HG03457 (cell line): ENCODE measurements at regions not wholly inside any gene's neighbourhood (a gene's known extent, or its start where the extent isn't known, plus 50 kb on each side); places are given as distances from the start of the nearest gene placed in this dataset.

Experiments
- ATAC-seq: cut with Tn5 transposase; IDR thresholded peaks from one replicate; pipeline ENCODE4 v1.9.1; 2021; ENCODE audit warnings: moderate number of reproducible peaks; ENCODE audit not compliant: unreplicated experiment

GRCh38 chr1:229817936-229818335 is 191.9 kb downstream of the URB2 start:
- no peak for ATAC-seq

- ATAC-seq, result no peak
Measured at GRCh38 chr1:229819091-229819490, 193.0 kb downstream of the URB2 start.

- ATAC-seq, result no peak
Measured at GRCh38 chr1:229822026-229822425, 196.0 kb downstream of the URB2 start.

GRCh38 chr1:229825042-229825441 is 199.0 kb downstream of the URB2 start:
- no peak for ATAC-seq

GRCh38 chr1:229828461-229828860 is 202.4 kb downstream of the URB2 start:
- ATAC-seq, result no peak

GRCh38 chr1:229832695-229833094 is 206.6 kb downstream of the URB2 start:
- ATAC-seq, result no peak

- no peak for ATAC-seq
Measured at GRCh38 chr1:229834230-229834629, 208.2 kb downstream of the URB2 start.

GRCh38 chr1:229835226-229835625 is 209.2 kb downstream of the URB2 start:
- ATAC-seq, result no peak

GRCh38 chr1:229836324-229836723 is 210.3 kb downstream of the URB2 start:
- no peak for ATAC-seq

GRCh38 chr1:229838204-229838603 is 212.2 kb downstream of the URB2 start:
- ATAC-seq, result no peak

GRCh38 chr1:229839800-229840199 is 213.8 kb downstream of the URB2 start:
- no peak for ATAC-seq

- ATAC-seq, result no peak
Measured at GRCh38 chr1:229841230-229841629, 215.2 kb downstream of the URB2 start.

GRCh38 chr1:229842302-229843255 is 216.5 kb downstream of the URB2 start:
- no peak for ATAC-seq

GRCh38 chr1:229843627-229844238 is 217.7 kb downstream of the URB2 start:
- no peak for ATAC-seq

- ATAC-seq, result no peak
Measured at GRCh38 chr1:229844675-229845074, 218.6 kb downstream of the URB2 start.

- ATAC-seq, result no peak
Measured at GRCh38 chr1:229845410-229846138, 219.5 kb downstream of the URB2 start.

- no peak for ATAC-seq
Measured at GRCh38 chr1:229846351-229846750, 220.3 kb downstream of the URB2 start.

- no peak for ATAC-seq
Measured at GRCh38 chr1:229848752-229849677, 218.0 kb upstream of the GALNT2 start.

GRCh38 chr1:229851511-229851910 is 215.5 kb upstream of the GALNT2 start:
- ATAC-seq, result no peak

- ATAC-seq, result no peak
Measured at GRCh38 chr1:229853751-229854150, 213.3 kb upstream of the GALNT2 start.

- ATAC-seq, result no peak
Measured at GRCh38 chr1:229854620-229855019, 212.4 kb upstream of the GALNT2 start.
